ENCODE measurements at regions not wholly inside any gene's neighbourhood (a gene's known extent, or its start where the extent isn't known, plus 50 kb on each side); places are given as distances from the start of the nearest gene placed in this dataset.

GRCh38 chr6:165891320-165891719 lies 228.3 kb upstream of the PDE10A start:
- no peaks in the 10 kb centered on the region for H3K9me3 ChIP-seq (ENCODE audit: control insufficient read depth in 2 of 2, low read length in 2 of 2)
- no peaks in the 10 kb centered on the region for H3K36me3 ChIP-seq (ENCODE audit: control insufficient read depth in 2 of 2, insufficient read depth in 2 of 2, low read length in 2 of 2)

GRCh38 chr6:165890404-165890735 lies 227.3 kb upstream of the PDE10A start:
- Histone ChIP-seq H3K4me3 (ENCODE audit: low read length in 2 of 2) (no peak overlapping the region), H3K9ac (ENCODE audit: low read length in 2 of 2) (no peak overlapping the region), H3K27ac (ENCODE audit: low read length) (no peak overlapping the region), H3K9me3 (ENCODE audit: control insufficient read depth in 2 of 2, low read length in 2 of 2) (no peaks in the 10 kb centered on the region), H3K4me1 (ENCODE audit: control insufficient read depth, insufficient read depth, low read length) (peaks cover 8% of the 10 kb centered on the region), H3K36me3 (ENCODE audit: control insufficient read depth in 2 of 2, insufficient read depth in 2 of 2, low read length in 2 of 2) (no peaks in the 10 kb centered on the region), H3K27me3 (ENCODE audit: control insufficient read depth in 1 of 2, insufficient read depth in 2 of 2, low read length in 2 of 2) (no peaks in the 10 kb centered on the region)

More at GRCh38 chr6:165891320-165891719, 228.3 kb upstream of the PDE10A start:
- Histone ChIP-seq H3K4me3 (ENCODE audit: low read length in 2 of 2) (no peak overlapping the region), H3K9ac (ENCODE audit: low read length in 2 of 2) (no peak overlapping the region), H3K27me3 (ENCODE audit: control insufficient read depth in 1 of 2, insufficient read depth in 2 of 2, low read length in 2 of 2) (no peaks in the 10 kb centered on the region), H3K27ac (ENCODE audit: low read length) (no peak overlapping the region), H3K4me1 (ENCODE audit: control insufficient read depth, insufficient read depth, low read length) (peaks cover 7% of the 10 kb centered on the region)

- H3K4me1 ChIP-seq (ENCODE audit: control insufficient read depth, insufficient read depth, low read length), result peaks cover 13% of the 10 kb centered on the region
- no peaks in the 10 kb centered on the region for H3K9me3 ChIP-seq (ENCODE audit: control insufficient read depth in 2 of 2, low read length in 2 of 2)
- H3K36me3 ChIP-seq (ENCODE audit: control insufficient read depth in 2 of 2, insufficient read depth in 2 of 2, low read length in 2 of 2), result no peaks in the 10 kb centered on the region
- no peak overlapping the region for H3K9ac ChIP-seq (ENCODE audit: low read length in 2 of 2)
- no peaks in the 10 kb centered on the region for H3K27me3 ChIP-seq (ENCODE audit: control insufficient read depth in 1 of 2, insufficient read depth in 2 of 2, low read length in 2 of 2)
- no peak overlapping the region for H3K4me3 ChIP-seq (ENCODE audit: low read length in 2 of 2)
- no peak overlapping the region for H3K27ac ChIP-seq (ENCODE audit: low read length)
Measured at GRCh38 chr6:165889636-165890403, 226.8 kb upstream of the PDE10A start.

DNA sequence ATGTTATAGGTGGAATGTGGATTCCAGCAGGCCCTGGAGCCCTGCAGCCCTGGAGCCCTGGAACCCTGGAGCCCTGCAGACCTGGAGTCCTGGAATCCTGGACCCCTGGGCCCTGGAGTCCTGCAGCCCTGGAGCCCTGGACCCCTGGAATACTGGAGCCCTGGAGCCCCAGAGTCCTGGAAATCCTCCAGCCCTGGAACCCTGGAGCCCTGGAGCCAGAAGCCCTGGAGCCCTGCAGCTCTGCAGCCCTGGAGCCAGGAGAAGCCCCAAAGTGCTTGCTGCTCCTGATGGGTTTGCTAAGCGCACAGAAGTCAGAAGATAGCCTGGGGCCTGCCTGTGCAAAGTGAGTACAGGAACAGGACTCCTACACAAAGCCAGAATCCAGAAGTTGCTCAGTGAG lies 223.1 kb upstream of the PDE10A start:
- peaks cover 18% of the 10 kb centered on the region for H3K4me1 ChIP-seq (ENCODE audit: control insufficient read depth, insufficient read depth, low read length)
- no peak overlapping the region for H3K4me3 ChIP-seq (ENCODE audit: low read length in 2 of 2)
- no peaks in the 10 kb centered on the region for H3K9me3 ChIP-seq (ENCODE audit: control insufficient read depth in 2 of 2, low read length in 2 of 2)
- H3K9ac ChIP-seq (ENCODE audit: low read length in 2 of 2), result no peak overlapping the region
- H3K27me3 ChIP-seq (ENCODE audit: control insufficient read depth in 1 of 2, insufficient read depth in 2 of 2, low read length in 2 of 2), result no peaks in the 10 kb centered on the region
- H3K27ac ChIP-seq (ENCODE audit: low read length), result no peak overlapping the region
- no peaks in the 10 kb centered on the region for H3K36me3 ChIP-seq (ENCODE audit: control insufficient read depth in 2 of 2, insufficient read depth in 2 of 2, low read length in 2 of 2)

DNA sequence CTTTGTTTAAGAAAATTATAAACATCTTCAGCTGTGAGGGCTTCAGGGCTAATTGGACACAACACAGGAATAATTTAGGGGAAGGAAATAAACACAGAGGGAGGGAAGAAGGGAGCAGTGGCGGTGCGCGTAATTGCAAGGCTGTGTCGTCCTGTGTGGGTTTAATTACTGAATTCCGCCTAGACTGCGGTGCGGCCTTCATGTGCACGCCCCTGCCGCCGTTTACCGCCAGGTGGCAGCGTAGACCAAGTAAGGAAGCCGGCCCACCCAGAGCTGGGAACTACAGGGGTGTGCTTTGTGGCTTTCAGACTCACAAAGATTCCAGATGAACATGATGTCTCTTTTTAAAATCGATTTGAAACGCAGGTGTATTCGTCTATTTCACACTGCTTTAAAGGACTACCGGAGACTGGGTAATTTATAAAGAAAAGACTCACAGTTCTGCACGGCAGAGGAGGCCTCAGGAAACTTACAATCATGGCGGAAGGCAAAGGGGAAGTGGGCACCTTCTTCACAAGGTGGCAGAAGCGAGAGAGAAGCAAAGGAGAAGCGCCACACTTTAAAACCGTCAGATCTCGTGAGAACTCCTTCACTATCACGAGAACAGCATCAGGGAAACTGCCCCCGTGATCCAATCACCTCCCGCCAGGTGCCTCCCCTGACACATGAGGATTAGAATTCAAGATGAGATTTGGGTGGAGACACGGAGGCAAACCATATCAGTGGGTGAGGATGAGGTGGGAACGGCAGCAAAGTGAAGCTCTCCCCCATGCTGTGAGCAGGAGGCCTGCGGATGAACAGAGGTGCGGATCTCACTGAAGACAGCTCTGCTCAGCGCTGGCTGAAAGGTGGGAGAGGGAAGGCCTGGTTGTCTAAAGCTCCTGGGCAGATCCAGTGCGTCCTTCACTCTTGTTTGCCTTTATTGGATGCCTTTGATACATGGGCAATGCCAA lies 222.0 kb upstream of the PDE10A start:
- Histone ChIP-seq H3K27me3 (ENCODE audit: control insufficient read depth in 1 of 2, insufficient read depth in 2 of 2, low read length in 2 of 2) (no peaks in the 10 kb centered on the region), H3K4me1 (ENCODE audit: control insufficient read depth, insufficient read depth, low read length) (peaks cover 19% of the 10 kb centered on the region), H3K4me3 (ENCODE audit: low read length in 2 of 2) (no peak overlapping the region), H3K27ac (ENCODE audit: low read length) (peak overlapping the region; percentile 41), H3K9ac (ENCODE audit: low read length in 2 of 2) (peak overlapping the region in 1 of 2 donors; percentile 5), H3K9me3 (ENCODE audit: control insufficient read depth in 2 of 2, low read length in 2 of 2) (no peaks in the 10 kb centered on the region), H3K36me3 (ENCODE audit: control insufficient read depth in 2 of 2, insufficient read depth in 2 of 2, low read length in 2 of 2) (no peaks in the 10 kb centered on the region)

DNA sequence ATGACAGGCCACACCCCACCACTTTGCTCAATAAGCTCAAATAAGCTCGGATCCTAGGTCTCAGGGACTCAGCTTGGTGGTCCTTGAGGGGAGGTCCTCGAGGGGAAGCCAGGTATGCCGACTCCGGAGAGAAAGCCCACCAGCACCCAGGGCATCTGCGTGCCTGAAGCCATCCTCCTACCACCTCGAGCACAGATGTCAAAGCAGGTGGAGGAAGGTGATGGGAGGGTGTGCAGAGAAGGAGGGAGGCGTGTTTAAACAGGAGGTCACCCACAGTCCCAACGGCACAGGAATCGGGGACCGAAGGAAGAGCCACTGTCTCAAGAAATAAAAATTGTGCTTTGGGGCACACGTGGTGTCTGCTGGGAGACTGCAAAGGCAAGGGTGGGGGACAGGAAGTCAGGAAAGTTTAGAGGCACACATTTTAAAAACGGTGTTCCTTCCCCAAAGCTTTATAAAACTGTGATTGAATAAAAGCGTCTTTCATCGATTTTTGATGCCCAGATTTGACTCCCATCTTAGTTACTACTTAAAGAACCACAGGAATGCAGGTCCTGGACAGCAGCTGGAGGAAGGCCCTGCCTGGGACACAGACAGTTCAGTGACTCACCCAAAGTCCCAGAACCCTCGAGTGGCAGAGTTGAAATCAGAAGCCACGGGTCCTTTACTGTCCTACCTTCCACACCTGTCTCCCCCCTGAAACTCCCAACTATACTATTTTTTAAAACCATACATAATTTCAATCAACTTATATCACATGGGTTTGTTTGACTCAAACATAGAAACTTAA lies 221.0 kb upstream of the PDE10A start:
- Histone ChIP-seq H3K27me3 (ENCODE audit: control insufficient read depth in 1 of 2, insufficient read depth in 2 of 2, low read length in 2 of 2) (no peaks in the 10 kb centered on the region), H3K4me1 (ENCODE audit: control insufficient read depth, insufficient read depth, low read length) (peaks cover 17% of the 10 kb centered on the region), H3K9me3 (ENCODE audit: control insufficient read depth in 2 of 2, low read length in 2 of 2) (no peaks in the 10 kb centered on the region), H3K9ac (ENCODE audit: low read length in 2 of 2) (no peak overlapping the region), H3K36me3 (ENCODE audit: control insufficient read depth in 2 of 2, insufficient read depth in 2 of 2, low read length in 2 of 2) (no peaks in the 10 kb centered on the region), H3K27ac (ENCODE audit: low read length) (peak overlapping the region; percentile 41), H3K4me3 (ENCODE audit: low read length in 2 of 2) (no peak overlapping the region)

DNA sequence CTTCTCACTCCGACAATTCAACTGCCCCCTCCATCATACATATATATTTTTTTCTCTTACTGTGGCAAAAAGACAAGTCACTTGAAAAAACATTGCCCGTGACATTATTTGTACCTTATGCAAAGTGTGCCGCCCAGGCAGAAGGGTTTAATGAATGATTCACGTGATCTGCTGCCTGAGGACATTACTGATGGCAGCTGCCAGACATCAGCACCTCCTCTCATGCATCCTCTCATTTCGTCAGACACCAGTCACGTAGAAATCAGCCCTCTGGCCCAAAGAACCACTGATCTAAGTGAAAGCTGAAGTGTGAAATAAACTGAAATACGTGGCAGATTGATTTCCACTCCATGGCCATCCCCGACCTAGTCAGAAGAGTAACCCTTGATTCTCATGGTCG lies 218.8 kb upstream of the PDE10A start:
- Histone ChIP-seq H3K9me3 (ENCODE audit: control insufficient read depth in 2 of 2, low read length in 2 of 2) (no peaks in the 10 kb centered on the region), H3K4me1 (ENCODE audit: control insufficient read depth, insufficient read depth, low read length) (peaks cover 31% of the 10 kb centered on the region), H3K36me3 (ENCODE audit: control insufficient read depth in 2 of 2, insufficient read depth in 2 of 2, low read length in 2 of 2) (no peaks in the 10 kb centered on the region), H3K27ac (ENCODE audit: low read length) (no peak overlapping the region), H3K4me3 (ENCODE audit: low read length in 2 of 2) (no peak overlapping the region), H3K27me3 (ENCODE audit: control insufficient read depth in 1 of 2, insufficient read depth in 2 of 2, low read length in 2 of 2) (no peaks in the 10 kb centered on the region), H3K9ac (ENCODE audit: low read length in 2 of 2) (no peak overlapping the region)

GRCh38 chr6:165880686-165881085 lies 217.6 kb upstream of the PDE10A start:
- Histone ChIP-seq H3K9me3 (ENCODE audit: control insufficient read depth in 2 of 2, low read length in 2 of 2) (no peaks in the 10 kb centered on the region), H3K4me3 (ENCODE audit: low read length in 2 of 2) (no peak overlapping the region)

GRCh38 chr6:165877773-165878172 lies 214.7 kb upstream of the PDE10A start:
- H3K27ac ChIP-seq (ENCODE audit: low read length), result peak overlapping the region; percentile 87
- H3K4me3 ChIP-seq (ENCODE audit: low read length in 2 of 2), result no peak overlapping the region
- H3K27me3 ChIP-seq (ENCODE audit: control insufficient read depth in 1 of 2, insufficient read depth in 2 of 2, low read length in 2 of 2), result no peaks in the 10 kb centered on the region
- H3K9ac ChIP-seq (ENCODE audit: low read length in 2 of 2), result no peak overlapping the region
- H3K4me1 ChIP-seq (ENCODE audit: control insufficient read depth, insufficient read depth, low read length), result peaks cover 32% of the 10 kb centered on the region
- H3K36me3 ChIP-seq (ENCODE audit: control insufficient read depth in 2 of 2, insufficient read depth in 2 of 2, low read length in 2 of 2), result no peaks in the 10 kb centered on the region
- no peaks in the 10 kb centered on the region for H3K9me3 ChIP-seq (ENCODE audit: control insufficient read depth in 2 of 2, low read length in 2 of 2)

More at GRCh38 chr6:165880686-165881085, 217.6 kb upstream of the PDE10A start:
- Histone ChIP-seq H3K36me3 (ENCODE audit: control insufficient read depth in 2 of 2, insufficient read depth in 2 of 2, low read length in 2 of 2) (no peaks in the 10 kb centered on the region), H3K27ac (ENCODE audit: low read length) (peak overlapping the region; percentile 74), H3K9ac (ENCODE audit: low read length in 2 of 2) (no peak overlapping the region), H3K4me1 (ENCODE audit: control insufficient read depth, insufficient read depth, low read length) (peaks cover 37% of the 10 kb centered on the region), H3K27me3 (ENCODE audit: control insufficient read depth in 1 of 2, insufficient read depth in 2 of 2, low read length in 2 of 2) (no peaks in the 10 kb centered on the region)

- H3K27ac ChIP-seq (ENCODE audit: low read length), result peak overlapping the region; percentile 87
- no peaks in the 10 kb centered on the region for H3K36me3 ChIP-seq (ENCODE audit: control insufficient read depth in 2 of 2, insufficient read depth in 2 of 2, low read length in 2 of 2)
- H3K27me3 ChIP-seq (ENCODE audit: control insufficient read depth in 1 of 2, insufficient read depth in 2 of 2, low read length in 2 of 2), result no peaks in the 10 kb centered on the region
- peak overlapping the region; percentile 26 to 57 for H3K4me3 ChIP-seq (ENCODE audit: low read length in 2 of 2)
- peak overlapping the region; percentile 11 to 66 for H3K9ac ChIP-seq (ENCODE audit: low read length in 2 of 2)
- peaks cover 32% of the 10 kb centered on the region for H3K4me1 ChIP-seq (ENCODE audit: control insufficient read depth, insufficient read depth, low read length)
- H3K9me3 ChIP-seq (ENCODE audit: control insufficient read depth in 2 of 2, low read length in 2 of 2), result no peaks in the 10 kb centered on the region
Measured at GRCh38 chr6:165877192-165877591, 214.2 kb upstream of the PDE10A start.

Measured in stomach smooth muscle (tissue), 2 donors.